GM19455 (cell line): ENCODE measurements at regions not wholly inside any gene's neighbourhood (a gene's known extent, or its start where the extent isn't known, plus 50 kb on each side); places are given as distances from the start of the nearest gene placed in this dataset.

ENCODE experiments used
- ATAC-seq: cut with Tn5 transposase; IDR thresholded peaks from one replicate; pipeline ENCODE4 v1.9.1; 2021; ENCODE audit not compliant: unreplicated experiment

DNA sequence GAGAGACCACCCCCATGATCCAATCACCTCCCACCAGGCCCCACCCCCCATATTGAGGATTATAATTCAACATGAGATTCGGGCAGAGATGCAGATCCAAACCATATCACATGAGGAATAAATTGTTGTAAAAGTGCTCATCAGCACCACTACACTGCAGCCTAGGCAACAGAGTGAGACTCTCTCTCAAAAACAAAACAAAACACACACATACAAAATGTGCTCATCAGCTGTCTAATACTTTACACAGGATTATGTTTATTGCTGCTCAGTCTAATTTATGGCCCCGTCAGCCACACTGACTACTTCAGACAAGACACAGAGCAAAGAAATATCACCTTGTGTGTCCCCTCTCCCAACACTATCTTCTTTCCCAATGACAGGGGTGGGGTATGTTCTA, 72.9 kb upstream of the PPM1J start:
- no peak for ATAC-seq

- ATAC-seq = no peak
These were observed 67.9 kb upstream of the PPM1J start for GRCh38 chr1:112783059-112783458.

DNA sequence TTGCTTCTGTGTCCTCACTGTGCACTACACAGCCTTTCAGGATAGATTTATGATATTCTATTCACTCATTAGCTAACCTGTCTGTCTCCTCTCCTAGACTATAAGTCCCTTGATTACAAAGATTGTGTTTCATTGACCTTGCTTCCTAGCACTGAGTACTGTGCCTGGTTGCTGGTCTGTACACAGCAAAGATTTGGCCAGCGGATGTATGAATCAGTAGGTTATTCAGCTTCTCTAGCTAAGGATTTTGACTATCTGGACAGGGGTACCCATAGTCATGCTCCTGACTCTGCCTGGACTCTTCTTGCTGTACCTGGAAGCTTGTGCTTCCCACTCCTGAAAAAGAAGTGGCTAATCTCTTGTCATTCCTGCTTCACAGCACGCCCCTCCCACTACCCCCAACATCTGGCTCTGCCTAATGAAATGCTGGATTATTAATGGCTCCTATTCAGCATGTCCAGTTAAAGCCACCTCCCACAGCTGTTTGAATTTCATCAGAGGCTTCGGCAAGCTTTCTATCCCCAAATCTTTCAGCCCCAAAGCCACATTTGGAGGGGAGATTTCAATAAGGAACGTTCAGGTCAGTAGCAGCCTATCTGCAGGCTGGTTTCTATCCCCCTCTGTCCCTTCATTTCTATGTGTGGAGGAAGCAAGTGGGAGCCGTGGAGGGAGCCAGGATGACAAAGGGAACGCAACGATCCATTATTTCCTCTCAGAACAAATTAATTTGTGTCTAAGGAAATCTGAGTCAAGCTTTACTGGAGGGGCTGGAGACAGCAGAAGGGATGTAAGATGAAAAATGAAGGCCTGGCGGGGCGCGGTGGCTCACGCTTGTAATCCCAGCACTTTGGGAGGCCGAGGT, 64.8 kb upstream of the PPM1J start:
- no peak for ATAC-seq

DNA sequence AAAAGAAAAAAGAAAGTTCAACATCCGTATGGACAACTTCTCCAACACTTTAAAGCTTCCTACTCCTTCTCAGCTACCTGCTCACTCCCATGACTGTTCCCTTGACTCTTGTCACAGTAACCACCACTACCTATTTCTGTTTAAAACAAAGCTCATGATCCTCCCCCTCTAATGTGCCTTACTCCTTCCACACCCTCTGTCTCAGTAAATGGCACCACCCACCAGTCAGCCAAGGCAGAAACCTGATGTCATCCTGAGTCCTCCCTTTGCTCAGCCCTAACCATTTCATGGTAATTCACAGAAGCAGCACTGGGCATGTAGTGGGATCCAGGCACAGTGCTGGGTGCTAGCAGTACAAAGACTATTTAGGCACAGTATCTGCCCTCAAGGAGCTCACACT, 63.0 kb upstream of the PPM1J start:
- no peak for ATAC-seq

DNA sequence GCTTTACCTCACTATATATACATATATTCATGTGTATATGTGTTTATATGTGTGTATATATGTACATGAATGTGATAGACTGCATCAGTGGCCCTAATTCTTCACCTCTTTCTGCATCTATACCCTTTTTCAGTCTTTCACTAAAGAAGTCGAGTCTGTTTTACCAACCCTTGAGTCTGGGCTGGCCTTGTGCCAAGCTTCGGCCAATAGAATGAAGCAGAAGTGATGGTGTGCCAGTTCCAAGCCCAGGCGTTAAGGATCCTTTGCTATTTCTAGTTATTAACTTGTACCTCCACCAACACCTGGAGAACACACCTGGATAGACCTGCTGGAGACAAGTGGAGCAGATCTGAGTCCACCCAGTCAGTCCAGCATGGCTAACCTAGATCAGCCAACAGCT, 61.6 kb upstream of the PPM1J start:
- no peak for ATAC-seq

DNA sequence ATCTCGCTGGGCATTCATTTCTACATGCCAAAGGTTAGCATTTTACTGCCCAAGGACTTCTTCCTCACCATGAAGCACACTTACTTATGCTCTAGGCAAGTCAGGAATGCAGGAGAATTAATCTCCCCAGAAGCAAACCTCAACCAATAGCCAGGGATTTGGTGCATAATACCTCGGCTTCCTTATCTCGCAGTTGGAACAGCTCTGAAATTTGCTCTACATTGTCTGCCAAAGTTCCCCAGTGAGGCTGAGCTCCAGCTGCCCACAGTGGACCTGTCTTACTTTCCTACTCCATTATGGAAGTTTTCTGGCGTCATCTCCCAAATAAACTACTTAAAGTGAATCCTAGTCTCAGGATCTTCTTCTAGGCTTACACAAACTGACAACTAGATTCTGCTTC, 57.6 kb upstream of the PPM1J start:
- no peak for ATAC-seq

DNA sequence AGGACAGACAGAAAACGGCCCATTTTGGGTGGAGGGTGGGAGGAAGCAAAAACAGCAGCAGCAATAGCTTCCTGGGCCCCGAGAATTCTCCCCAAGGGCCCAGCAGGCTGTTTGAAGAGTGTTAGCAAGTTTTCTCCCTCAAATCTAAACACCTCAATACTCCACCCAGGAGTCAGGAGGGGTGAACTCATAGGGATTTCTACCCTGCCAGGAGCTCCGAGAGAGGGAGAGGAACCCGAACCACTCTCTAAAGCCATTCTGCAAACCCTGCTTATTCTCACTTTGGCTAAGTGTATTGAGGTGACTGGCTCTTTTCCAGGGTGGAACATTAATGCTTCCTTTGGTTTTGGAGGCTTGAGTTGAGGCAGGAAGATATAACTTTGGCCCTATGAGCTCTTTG, 55.6 kb upstream of the PPM1J start:
- no peak for ATAC-seq

- no peak for ATAC-seq
These were observed 54.5 kb upstream of the PPM1J start for GRCh38 chr1:112769611-112770010.

DNA sequence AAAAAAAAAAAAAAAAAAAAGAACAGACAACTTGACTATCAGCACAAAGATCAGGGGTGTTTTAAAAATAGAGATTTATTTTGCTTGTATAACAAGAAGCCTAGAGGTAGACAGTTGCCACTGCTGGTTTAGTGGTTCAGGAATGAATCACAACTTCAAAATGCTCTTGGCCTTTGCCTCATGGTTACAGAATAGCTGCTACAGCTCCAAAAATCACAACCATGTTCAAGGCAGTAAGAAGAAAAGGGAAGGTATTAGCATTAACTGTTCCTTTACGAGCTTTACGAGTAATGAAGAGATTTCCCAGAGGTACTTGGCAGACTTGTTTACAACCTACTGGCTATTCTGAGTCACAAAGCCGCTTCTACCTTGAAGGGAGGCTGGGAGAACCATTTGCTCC, 52.5 kb upstream of the PPM1J start:
- no peak for ATAC-seq
